ENCODE measurements at regions not wholly inside any gene's neighbourhood (a gene's known extent, or its start where the extent isn't known, plus 50 kb on each side); places are given as distances from the start of the nearest gene placed in this dataset.

DNA sequence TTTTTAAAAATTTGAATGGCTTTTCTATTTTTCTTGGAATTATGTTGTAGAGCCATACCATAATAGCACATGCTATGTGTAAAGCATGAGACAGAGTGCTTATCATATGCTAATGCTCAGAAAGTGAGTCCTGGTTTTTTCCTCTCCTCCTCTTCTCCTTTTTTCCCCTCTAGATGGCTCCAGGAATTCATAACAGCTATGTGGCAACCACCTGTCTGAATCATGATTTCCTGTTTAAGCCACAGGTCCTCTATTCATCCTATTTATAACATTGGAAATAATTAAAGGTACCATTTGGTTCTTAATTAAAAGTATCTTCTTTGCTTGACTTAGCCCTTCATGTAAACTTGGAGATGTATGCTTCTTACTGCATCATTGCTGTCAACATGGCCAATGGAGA, 260.0 kb upstream of the MAP3K7 start:
- TF ChIP-seq CTCF (IDR thresholded peaks at IDR 0.05), result no peak
- no peak for TF ChIP-seq POLR2A (IDR thresholded peaks at IDR 0.05)
